GM08714 (cell line): ENCODE measurements at regions not wholly inside any gene's neighbourhood (a gene's known extent, or its start where the extent isn't known, plus 50 kb on each side); places are given as distances from the start of the nearest gene placed in this dataset.

Source experiments
- H3K4me3 ChIP-seq: fragments of 200-500 bp; sonication (Bioruptor generic); 2 replicates; pipeline ENCODE4 v1.5.1; 2014; ENCODE audit warnings: mild to moderate bottlenecking, low read length, inconsistent platforms
- ZNF274 ChIP-seq: IDR thresholded peaks from 2 replicates; pipeline ENCODE4 v1.6.1; 2012; ENCODE audit warnings: mild to moderate bottlenecking, low read depth, low read length

- H3K4me3 ChIP-seq = no peak overlapping the region
- no peak for TF ChIP-seq ZNF274
Observed at GRCh38 chr10:55348534-55348933, 547.5 kb upstream of the PCDH15 start.

GRCh38 chr10:55330486-55330885 is 529.5 kb upstream of the PCDH15 start:
- no peak overlapping the region for H3K4me3 ChIP-seq
- TF ChIP-seq ZNF274 = no peak

- no peak for TF ChIP-seq ZNF274
- no peak overlapping the region for H3K4me3 ChIP-seq
Observed at GRCh38 chr10:55329796-55330195, 528.8 kb upstream of the PCDH15 start.

GRCh38 chr10:55320187-55320700 is 519.2 kb upstream of the PCDH15 start:
- H3K4me3 ChIP-seq = no peak overlapping the region
- no peak for TF ChIP-seq ZNF274

GRCh38 chr10:55311848-55312635 is 511.0 kb upstream of the PCDH15 start:
- H3K4me3 ChIP-seq = no peak overlapping the region
- TF ChIP-seq ZNF274 = no peak

GRCh38 chr10:55310143-55310542 is 509.1 kb upstream of the PCDH15 start:
- TF ChIP-seq ZNF274 = no peak
- no peak overlapping the region for H3K4me3 ChIP-seq

- no peak for TF ChIP-seq ZNF274
- no peak overlapping the region for H3K4me3 ChIP-seq
Observed at GRCh38 chr10:55305285-55305684, 504.3 kb upstream of the PCDH15 start.

- no peak for TF ChIP-seq ZNF274
- no peak overlapping the region for H3K4me3 ChIP-seq
Observed at GRCh38 chr10:55287346-55287745, 486.3 kb upstream of the PCDH15 start.

GRCh38 chr10:55283031-55283430 is 482.0 kb upstream of the PCDH15 start:
- TF ChIP-seq ZNF274 = no peak
- no peak overlapping the region for H3K4me3 ChIP-seq

- H3K4me3 ChIP-seq = no peak overlapping the region
- TF ChIP-seq ZNF274 = no peak
Observed at GRCh38 chr10:55280696-55281095, 479.7 kb upstream of the PCDH15 start.

- H3K4me3 ChIP-seq = no peak overlapping the region
- TF ChIP-seq ZNF274 = no peak
Observed at GRCh38 chr10:55277549-55277948, 476.5 kb upstream of the PCDH15 start.

GRCh38 chr10:55274367-55274766 is 473.3 kb upstream of the PCDH15 start:
- no peak overlapping the region for H3K4me3 ChIP-seq
- TF ChIP-seq ZNF274 = no peak

- no peak for TF ChIP-seq ZNF274
- H3K4me3 ChIP-seq = no peak overlapping the region
Observed at GRCh38 chr10:55273946-55274345, 472.9 kb upstream of the PCDH15 start.

- TF ChIP-seq ZNF274 = no peak
Observed at GRCh38 chr10:55272886-55273285, 471.9 kb upstream of the PCDH15 start.

GRCh38 chr10:55266797-55267196 is 465.8 kb upstream of the PCDH15 start:
- no peak for TF ChIP-seq ZNF274
- H3K4me3 ChIP-seq = no peak overlapping the region

More at GRCh38 chr10:55272886-55273285, 471.9 kb upstream of the PCDH15 start:
- no peak overlapping the region for H3K4me3 ChIP-seq

GRCh38 chr10:55263327-55263726 is 462.3 kb upstream of the PCDH15 start:
- TF ChIP-seq ZNF274 = no peak
- H3K4me3 ChIP-seq = no peak overlapping the region

GRCh38 chr10:55242544-55242943 is 441.5 kb upstream of the PCDH15 start:
- H3K4me3 ChIP-seq = no peak overlapping the region
- no peak for TF ChIP-seq ZNF274
